ENCODE measurements at regions not wholly inside any gene's neighbourhood (a gene's known extent, or its start where the extent isn't known, plus 50 kb on each side); places are given as distances from the start of the nearest gene placed in this dataset.
"Not testable (repeated sequence)": the region's sequence is repeated elsewhere in the genome, so short reads cannot be mapped to it uniquely, and the experiment has no call there.

GRCh38 chr16:21348815-21349214 is 70.7 kb upstream of the CRYM start:
- TF ChIP-seq CTCF (IDR thresholded peaks at IDR 0.05; ENCODE audit: poor library complexity, severe bottlenecking); POLR2AphosphoS5 (IDR thresholded peaks at IDR 0.05); REST (IDR thresholded peaks at IDR 0.05; ENCODE audit: borderline replicate concordance); TAF1 (IDR thresholded peaks at IDR 0.05; ENCODE audit: low read depth); EZH2 (IDR thresholded peaks at IDR 0.05; ENCODE audit: borderline replicate concordance, insufficient read depth, low read length, poor library complexity, severe bottlenecking); EP300 (conservative IDR thresholded peaks at IDR 0.05; ENCODE audit: poor library complexity, severe bottlenecking); RAD21 (conservative IDR thresholded peaks at IDR 0.05); MXI1 (conservative IDR thresholded peaks at IDR 0.05; ENCODE audit: poor library complexity, severe bottlenecking); SMC3 (conservative IDR thresholded peaks at IDR 0.05; ENCODE audit: poor library complexity): not testable (repeated sequence)
